ENCODE measurements at regions not wholly inside any gene's neighbourhood (a gene's known extent, or its start where the extent isn't known, plus 50 kb on each side); places are given as distances from the start of the nearest gene placed in this dataset.

DNA sequence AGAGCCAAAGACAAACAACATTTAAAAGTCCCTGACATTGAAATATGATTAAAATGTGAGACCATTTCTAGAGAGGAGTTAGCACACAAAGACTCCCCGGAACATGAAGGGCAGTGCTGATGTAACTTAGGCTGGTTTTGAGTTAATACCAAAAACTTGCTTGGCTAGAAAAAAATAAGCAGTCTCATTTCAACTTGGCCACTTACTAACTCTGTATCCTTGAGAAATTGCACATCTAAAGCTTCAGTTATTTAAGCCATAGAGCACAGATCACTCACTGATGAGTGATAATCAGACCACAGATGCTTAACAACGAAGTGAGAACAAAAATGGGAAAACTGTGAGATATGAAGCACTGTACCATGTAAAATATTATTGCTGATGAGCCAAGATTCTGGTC is 65.9 kb upstream of the MAOA start (continued):
- TF ChIP-seq, protein P1, sequence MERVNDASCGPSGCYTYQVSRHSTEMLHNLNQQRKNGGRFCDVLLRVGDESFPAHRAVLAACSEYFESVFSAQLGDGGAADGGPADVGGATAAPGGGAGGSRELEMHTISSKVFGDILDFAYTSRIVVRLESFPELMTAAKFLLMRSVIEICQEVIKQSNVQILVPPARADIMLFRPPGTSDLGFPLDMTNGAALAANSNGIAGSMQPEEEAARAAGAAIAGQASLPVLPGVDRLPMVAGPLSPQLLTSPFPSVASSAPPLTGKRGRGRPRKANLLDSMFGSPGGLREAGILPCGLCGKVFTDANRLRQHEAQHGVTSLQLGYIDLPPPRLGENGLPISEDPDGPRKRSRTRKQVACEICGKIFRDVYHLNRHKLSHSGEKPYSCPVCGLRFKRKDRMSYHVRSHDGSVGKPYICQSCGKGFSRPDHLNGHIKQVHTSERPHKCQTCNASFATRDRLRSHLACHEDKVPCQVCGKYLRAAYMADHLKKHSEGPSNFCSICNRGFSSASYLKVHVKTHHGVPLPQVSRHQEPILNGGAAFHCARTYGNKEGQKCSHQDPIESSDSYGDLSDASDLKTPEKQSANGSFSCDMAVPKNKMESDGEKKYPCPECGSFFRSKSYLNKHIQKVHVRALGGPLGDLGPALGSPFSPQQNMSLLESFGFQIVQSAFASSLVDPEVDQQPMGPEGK (CRISPR knock-in tag; IDR thresholded peaks at IDR 0.05; ENCODE audit: borderline replicate concordance) = no peak
- TF ChIP-seq TCF4 (CRISPR knock-in tag; IDR thresholded peaks at IDR 0.05; ENCODE audit: borderline replicate concordance) = no peak

DNA sequence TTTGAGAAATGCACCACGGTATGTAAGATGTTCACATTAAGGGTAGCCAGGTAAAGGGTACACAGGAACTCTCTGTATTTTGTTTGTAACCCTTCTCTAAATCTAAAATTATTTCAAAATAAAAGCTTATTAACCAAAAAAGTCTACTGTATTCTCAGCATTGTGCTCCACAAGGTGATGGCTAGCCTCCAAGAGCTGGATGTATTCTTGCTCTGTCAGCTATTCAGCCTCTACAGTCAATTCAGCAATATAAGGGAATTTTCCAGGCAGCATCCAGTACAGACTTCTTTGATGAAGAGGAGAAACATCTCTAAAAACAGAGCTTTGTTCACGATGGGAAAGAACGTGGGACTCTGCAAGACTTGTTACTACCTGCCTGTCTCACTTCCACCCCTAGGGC is 63.5 kb upstream of the MAOA start:
- TF ChIP-seq CSDC2 (CRISPR knock-in tag; IDR thresholded peaks at IDR 0.05) = no peak
- TF ChIP-seq, protein P2, sequence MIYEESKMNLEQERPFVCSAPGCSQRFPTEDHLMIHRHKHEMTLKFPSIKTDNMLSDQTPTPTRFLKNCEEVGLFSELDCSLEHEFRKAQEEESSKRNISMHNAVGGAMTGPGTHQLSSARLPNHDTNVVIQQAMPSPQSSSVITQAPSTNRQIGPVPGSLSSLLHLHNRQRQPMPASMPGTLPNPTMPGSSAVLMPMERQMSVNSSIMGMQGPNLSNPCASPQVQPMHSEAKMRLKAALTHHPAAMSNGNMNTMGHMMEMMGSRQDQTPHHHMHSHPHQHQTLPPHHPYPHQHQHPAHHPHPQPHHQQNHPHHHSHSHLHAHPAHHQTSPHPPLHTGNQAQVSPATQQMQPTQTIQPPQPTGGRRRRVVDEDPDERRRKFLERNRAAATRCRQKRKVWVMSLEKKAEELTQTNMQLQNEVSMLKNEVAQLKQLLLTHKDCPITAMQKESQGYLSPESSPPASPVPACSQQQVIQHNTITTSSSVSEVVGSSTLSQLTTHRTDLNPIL (CRISPR knock-in tag; IDR thresholded peaks at IDR 0.05; ENCODE audit: low read depth) = no peak
- TF ChIP-seq ESRRG (CRISPR knock-in tag; IDR thresholded peaks at IDR 0.05) = no peak
- no peak for TF ChIP-seq PPARA (CRISPR knock-in tag; IDR thresholded peaks at IDR 0.05; ENCODE audit: borderline replicate concordance)
- no peak for TF ChIP-seq ZNF8 (CRISPR knock-in tag; IDR thresholded peaks at IDR 0.05)
- TF ChIP-seq, protein P1 (CRISPR knock-in tag; IDR thresholded peaks at IDR 0.05; ENCODE audit: borderline replicate concordance) = no peak
- no peak for TF ChIP-seq ZFP3 (CRISPR knock-in tag; IDR thresholded peaks at IDR 0.05)
- no peak for TF ChIP-seq RARB (CRISPR knock-in tag; IDR thresholded peaks at IDR 0.05)
- TF ChIP-seq, protein P3, sequence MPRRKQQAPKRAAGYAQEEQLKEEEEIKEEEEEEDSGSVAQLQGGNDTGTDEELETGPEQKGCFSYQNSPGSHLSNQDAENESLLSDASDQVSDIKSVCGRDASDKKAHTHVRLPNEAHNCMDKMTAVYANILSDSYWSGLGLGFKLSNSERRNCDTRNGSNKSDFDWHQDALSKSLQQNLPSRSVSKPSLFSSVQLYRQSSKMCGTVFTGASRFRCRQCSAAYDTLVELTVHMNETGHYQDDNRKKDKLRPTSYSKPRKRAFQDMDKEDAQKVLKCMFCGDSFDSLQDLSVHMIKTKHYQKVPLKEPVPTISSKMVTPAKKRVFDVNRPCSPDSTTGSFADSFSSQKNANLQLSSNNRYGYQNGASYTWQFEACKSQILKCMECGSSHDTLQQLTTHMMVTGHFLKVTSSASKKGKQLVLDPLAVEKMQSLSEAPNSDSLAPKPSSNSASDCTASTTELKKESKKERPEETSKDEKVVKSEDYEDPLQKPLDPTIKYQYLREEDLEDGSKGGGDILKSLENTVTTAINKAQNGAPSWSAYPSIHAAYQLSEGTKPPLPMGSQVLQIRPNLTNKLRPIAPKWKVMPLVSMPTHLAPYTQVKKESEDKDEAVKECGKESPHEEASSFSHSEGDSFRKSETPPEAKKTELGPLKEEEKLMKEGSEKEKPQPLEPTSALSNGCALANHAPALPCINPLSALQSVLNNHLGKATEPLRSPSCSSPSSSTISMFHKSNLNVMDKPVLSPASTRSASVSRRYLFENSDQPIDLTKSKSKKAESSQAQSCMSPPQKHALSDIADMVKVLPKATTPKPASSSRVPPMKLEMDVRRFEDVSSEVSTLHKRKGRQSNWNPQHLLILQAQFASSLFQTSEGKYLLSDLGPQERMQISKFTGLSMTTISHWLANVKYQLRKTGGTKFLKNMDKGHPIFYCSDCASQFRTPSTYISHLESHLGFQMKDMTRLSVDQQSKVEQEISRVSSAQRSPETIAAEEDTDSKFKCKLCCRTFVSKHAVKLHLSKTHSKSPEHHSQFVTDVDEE (CRISPR knock-in tag; IDR thresholded peaks at IDR 0.05) = no peak
- no peak for TF ChIP-seq BACH2 (CRISPR knock-in tag; IDR thresholded peaks at IDR 0.05; ENCODE audit: borderline replicate concordance)
- TF ChIP-seq OSR1 (CRISPR knock-in tag; IDR thresholded peaks at IDR 0.05) = no peak
- TF ChIP-seq GLIS3 (CRISPR knock-in tag; IDR thresholded peaks at IDR 0.05) = no peak
- TF ChIP-seq, protein P4, sequence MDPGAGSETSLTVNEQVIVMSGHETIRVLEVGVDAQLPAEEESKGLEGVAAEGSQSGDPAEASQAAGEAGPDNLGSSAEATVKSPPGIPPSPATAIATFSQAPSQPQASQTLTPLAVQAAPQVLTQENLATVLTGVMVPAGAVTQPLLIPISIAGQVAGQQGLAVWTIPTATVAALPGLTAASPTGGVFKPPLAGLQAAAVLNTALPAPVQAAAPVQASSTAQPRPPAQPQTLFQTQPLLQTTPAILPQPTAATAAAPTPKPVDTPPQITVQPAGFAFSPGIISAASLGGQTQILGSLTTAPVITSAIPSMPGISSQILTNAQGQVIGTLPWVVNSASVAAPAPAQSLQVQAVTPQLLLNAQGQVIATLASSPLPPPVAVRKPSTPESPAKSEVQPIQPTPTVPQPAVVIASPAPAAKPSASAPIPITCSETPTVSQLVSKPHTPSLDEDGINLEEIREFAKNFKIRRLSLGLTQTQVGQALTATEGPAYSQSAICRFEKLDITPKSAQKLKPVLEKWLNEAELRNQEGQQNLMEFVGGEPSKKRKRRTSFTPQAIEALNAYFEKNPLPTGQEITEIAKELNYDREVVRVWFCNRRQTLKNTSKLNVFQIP (CRISPR knock-in tag; IDR thresholded peaks at IDR 0.05; ENCODE audit: borderline replicate concordance, low read depth) = no peak
- TF ChIP-seq ZFP30 (CRISPR knock-in tag; IDR thresholded peaks at IDR 0.05) = no peak
- no peak for TF ChIP-seq SNAI2 (CRISPR knock-in tag; IDR thresholded peaks at IDR 0.05)
- TF ChIP-seq TCF4 (CRISPR knock-in tag; IDR thresholded peaks at IDR 0.05; ENCODE audit: borderline replicate concordance) = no peak
- TF ChIP-seq TOX (CRISPR knock-in tag; IDR thresholded peaks at IDR 0.05; ENCODE audit: borderline replicate concordance) = no peak
- TF ChIP-seq ISL1 (CRISPR knock-in tag; IDR thresholded peaks at IDR 0.05) = no peak
- ATAC-seq = no peak

DNA sequence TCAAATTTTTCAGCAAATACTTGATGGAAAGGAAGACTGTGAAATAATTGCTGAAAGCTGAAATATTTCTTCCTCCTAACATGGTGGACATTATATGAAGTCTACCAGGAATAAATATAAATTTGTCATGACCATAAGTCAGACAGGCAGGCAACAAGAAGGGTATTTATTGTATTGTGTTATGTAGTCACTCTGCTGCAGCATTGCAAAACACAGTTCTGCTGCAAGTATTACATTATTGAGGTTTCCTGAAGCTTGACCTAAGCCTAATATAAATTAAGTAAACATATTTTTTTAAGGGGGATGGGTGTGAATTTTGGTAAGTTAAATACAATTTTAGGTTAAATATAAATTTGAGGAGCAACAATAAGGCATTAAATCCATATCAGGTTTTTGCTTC is 60.2 kb upstream of the MAOA start:
- no peak for ATAC-seq
- TF ChIP-seq TCF4 (CRISPR knock-in tag; IDR thresholded peaks at IDR 0.05; ENCODE audit: borderline replicate concordance) (no peak), ESRRG (CRISPR knock-in tag; IDR thresholded peaks at IDR 0.05) (no peak), OSR1 (CRISPR knock-in tag; IDR thresholded peaks at IDR 0.05) (no peak), SNAI2 (CRISPR knock-in tag; IDR thresholded peaks at IDR 0.05) (no peak), PPARA (CRISPR knock-in tag; IDR thresholded peaks at IDR 0.05; ENCODE audit: borderline replicate concordance) (no peak), CSDC2 (CRISPR knock-in tag; IDR thresholded peaks at IDR 0.05) (no peak), ZFP30 (CRISPR knock-in tag; IDR thresholded peaks at IDR 0.05) (no peak), ARNTL (CRISPR knock-in tag; IDR thresholded peaks at IDR 0.05; ENCODE audit: borderline replicate concordance, low read depth) (no peak), RARB (CRISPR knock-in tag; IDR thresholded peaks at IDR 0.05) (no peak), TOX (CRISPR knock-in tag; IDR thresholded peaks at IDR 0.05; ENCODE audit: borderline replicate concordance) (no peak), ZNF8 (CRISPR knock-in tag; IDR thresholded peaks at IDR 0.05) (no peak), ZC3H10 (CRISPR knock-in tag; IDR thresholded peaks at IDR 0.05) (no peak), BACH2 (CRISPR knock-in tag; IDR thresholded peaks at IDR 0.05; ENCODE audit: borderline replicate concordance) (no peak)
- TF ChIP-seq, protein P2 (CRISPR knock-in tag; IDR thresholded peaks at IDR 0.05; ENCODE audit: low read depth) = no peak
